Stimulated activated naive CD8-positive, alpha-beta T cell treated with anti-CD3 and anti-CD28 coated beads, Interleukin-15, amount 100 ng/mL, for 72 hours (primary cell): ENCODE measurements at regions not wholly inside any gene's neighbourhood (a gene's known extent, or its start where the extent isn't known, plus 50 kb on each side); places are given as distances from the start of the nearest gene placed in this dataset.
A peak's percentile ranks its signal among the peaks of the same experiment; 100 is the strongest.
"Not testable (repeated sequence)": the region's sequence is repeated elsewhere in the genome, so short reads cannot be mapped to it uniquely, and the experiment has no call there.

ENCODE experiments used
- ATAC-seq: fragments of 150-1000 bp; cut with Tn5 transposase; 2 replicates; pipeline ENCODE4 v1.10.0; 2021; ENCODE audit warnings: mild to moderate bottlenecking, moderate library complexity
- DNase-seq, 2 donors: peaks; one replicate each; pipeline ENCODE4 v3.0.0; 2021 to 2022
- H3K27ac Mint-ChIP-seq, 2 donors: one replicate each; pipeline ENCODE4 v1.8.0; 2022; ENCODE audit warnings: mild to moderate bottlenecking in 2 of 2, mixed read lengths in 2 of 2, moderate library complexity in 2 of 2
- H3K27me3 Mint-ChIP-seq: one replicate; pipeline ENCODE4 v1.8.0; 2022; ENCODE audit warnings: mixed read lengths
- H3K4me1 Mint-ChIP-seq: one replicate; pipeline ENCODE4 v1.8.0; 2022; ENCODE audit warnings: mild to moderate bottlenecking, mixed read lengths
- H3K4me3 Mint-ChIP-seq, 2 donors: one replicate each; pipeline ENCODE4 v1.8.0; 2022; ENCODE audit warnings: mild to moderate bottlenecking in 2 of 2, mixed read lengths in 2 of 2, moderate library complexity in 1 of 2
- H3K9me3 Mint-ChIP-seq, 2 donors: one replicate each; pipeline ENCODE4 v1.8.0; 2022; ENCODE audit warnings: mixed read lengths in 2 of 2

DNA sequence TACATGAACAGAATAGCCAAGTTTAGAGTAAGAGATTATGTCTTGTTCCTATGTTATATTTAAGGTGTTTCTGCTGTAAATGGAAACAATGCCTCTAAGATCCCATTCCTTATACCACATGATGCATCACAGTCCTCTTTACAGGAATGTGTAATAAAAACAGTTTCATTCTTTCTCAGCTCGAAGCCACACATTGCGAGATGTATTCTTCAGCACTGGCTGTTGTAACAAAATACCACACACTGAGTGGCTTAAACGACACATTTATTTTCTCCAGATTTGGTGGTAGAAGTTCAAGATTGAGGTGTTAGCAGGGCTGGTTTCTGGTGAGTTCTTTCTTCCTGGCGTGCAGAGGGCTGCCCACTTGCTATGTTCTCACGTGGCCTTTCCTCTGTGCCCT is 246.2 kb downstream of the SOCS6 start:
- Mint-ChIP-seq H3K9me3 (peaks cover 9 to 10% of the 10 kb centered on the region in 2 donors), H3K27ac (no peak overlapping the region), H3K4me3 (no peak overlapping the region), H3K27me3 (no peaks in the 10 kb centered on the region), H3K4me1 (no peaks in the 10 kb centered on the region)
- ATAC-seq (no peak), DNase-seq (no peak)

GRCh38 chr18:70525322-70525721 is 236.5 kb downstream of the SOCS6 start:
- H3K27me3 Mint-ChIP-seq, DNase-seq, H3K4me1 Mint-ChIP-seq, H3K27ac Mint-ChIP-seq, ATAC-seq, H3K4me3 Mint-ChIP-seq: not testable (repeated sequence)
- H3K9me3 Mint-ChIP-seq: peaks cover 21 to 24% of the 10 kb centered on the region in 2 donors

- no peaks in the 10 kb centered on the region for H3K4me1 Mint-ChIP-seq
- H3K27me3 Mint-ChIP-seq: no peaks in the 10 kb centered on the region
- H3K4me3 Mint-ChIP-seq: no peak overlapping the region
- no peak overlapping the region for H3K27ac Mint-ChIP-seq
- ATAC-seq: no peak
- no peak for DNase-seq
- peaks cover 16 to 21% of the 10 kb centered on the region in 2 donors for H3K9me3 Mint-ChIP-seq
Measured at GRCh38 chr18:70523792-70524182, 234.9 kb downstream of the SOCS6 start.

GRCh38 chr18:70523035-70523791 is 234.4 kb downstream of the SOCS6 start:
- DNase-seq (no peak), ATAC-seq (no peak)
- H3K27ac Mint-ChIP-seq: no peak overlapping the region
- H3K27me3 Mint-ChIP-seq: no peaks in the 10 kb centered on the region
- H3K4me1 Mint-ChIP-seq: no peaks in the 10 kb centered on the region
- H3K9me3 Mint-ChIP-seq: peaks cover 16 to 21% of the 10 kb centered on the region in 2 donors
- H3K4me3 Mint-ChIP-seq: no peak overlapping the region

DNA sequence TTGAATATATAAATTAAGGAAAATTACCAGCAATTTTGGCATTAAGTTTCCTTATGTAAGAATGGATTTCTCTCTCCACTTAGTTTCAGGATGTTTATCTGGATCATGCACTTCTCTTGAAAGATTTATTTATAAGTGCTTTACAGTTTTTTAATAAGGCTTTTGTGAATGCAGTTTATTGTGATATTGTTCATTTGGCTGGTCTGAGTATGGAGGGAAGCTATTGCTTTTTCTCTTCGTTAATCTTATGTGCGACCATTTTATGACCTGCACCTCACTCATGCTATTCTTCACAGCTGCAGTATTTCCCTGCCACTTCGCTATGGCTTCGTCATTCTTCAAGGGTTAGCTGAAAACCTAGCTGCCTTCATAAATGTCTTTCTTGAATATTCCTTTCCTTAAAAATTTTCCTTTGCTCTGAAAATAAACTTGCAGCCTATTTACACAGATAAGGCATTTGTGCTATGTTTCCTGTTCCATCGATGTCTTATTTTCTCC is 233.4 kb downstream of the SOCS6 start:
- no peak for ATAC-seq
- DNase-seq: no peak
- H3K27ac Mint-ChIP-seq: no peak overlapping the region
- H3K27me3 Mint-ChIP-seq: no peaks in the 10 kb centered on the region
- H3K4me3 Mint-ChIP-seq: no peak overlapping the region
- no peaks in the 10 kb centered on the region for H3K4me1 Mint-ChIP-seq
- peaks cover 15 to 21% of the 10 kb centered on the region in 2 donors for H3K9me3 Mint-ChIP-seq

DNA sequence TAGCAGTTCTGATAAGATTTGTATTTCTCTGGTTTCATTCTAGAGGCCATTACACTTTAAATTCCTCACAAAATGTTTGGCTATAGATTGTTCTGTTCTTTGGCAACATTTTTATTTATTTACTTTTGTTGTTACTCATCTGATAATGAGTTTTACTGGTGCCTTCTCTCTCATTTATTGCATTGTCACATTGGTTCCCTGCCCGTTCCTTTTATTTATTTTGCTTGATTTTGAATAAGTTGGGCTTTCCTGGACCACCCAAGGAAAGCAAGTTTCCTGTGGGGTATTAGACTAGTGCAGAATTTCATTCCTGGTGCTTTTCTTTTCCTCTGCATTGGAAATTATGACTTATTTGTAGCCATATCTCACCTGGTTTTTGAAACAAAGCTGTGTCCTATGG is 232.0 kb downstream of the SOCS6 start:
- Mint-ChIP-seq H3K9me3 (peaks cover 6 to 8% of the 10 kb centered on the region in 2 donors), H3K4me1 (no peaks in the 10 kb centered on the region), H3K27me3 (no peaks in the 10 kb centered on the region), H3K27ac (no peak overlapping the region), H3K4me3 (no peak overlapping the region)
- DNase-seq (no peak), ATAC-seq (no peak)

GRCh38 chr18:70513502-70514171 is 224.8 kb downstream of the SOCS6 start:
- H3K27me3 Mint-ChIP-seq: no peaks in the 10 kb centered on the region
- no peaks in the 10 kb centered on the region for H3K4me1 Mint-ChIP-seq
- no peak for ATAC-seq
- no peak overlapping the region for H3K4me3 Mint-ChIP-seq
- no peak for DNase-seq
- H3K9me3 Mint-ChIP-seq: peaks cover 5 to 10% of the 10 kb centered on the region in 2 donors
- no peak overlapping the region for H3K27ac Mint-ChIP-seq

DNA sequence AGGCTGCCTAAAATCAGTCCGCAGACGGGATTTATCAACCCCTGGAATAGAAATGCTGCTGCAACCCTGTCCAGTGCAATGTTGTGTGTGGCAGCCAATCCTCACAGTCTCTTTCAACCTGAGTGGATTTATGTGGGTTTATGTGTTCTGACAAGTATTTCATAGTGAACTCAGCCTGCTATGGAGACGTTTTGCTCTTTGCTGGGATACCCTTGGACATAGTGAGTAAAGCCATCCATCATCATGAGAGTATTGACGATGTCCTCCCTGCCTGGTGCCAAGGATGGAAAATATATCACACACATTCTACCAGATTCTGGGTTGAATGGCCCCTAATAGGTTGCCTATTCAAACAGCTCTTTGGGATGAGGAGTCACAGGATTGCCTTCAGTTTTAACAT is 219.1 kb downstream of the SOCS6 start:
- Mint-ChIP-seq H3K27ac (no peak overlapping the region), H3K4me1 (no peaks in the 10 kb centered on the region), H3K27me3 (no peaks in the 10 kb centered on the region), H3K9me3 (peaks cover 5 to 10% of the 10 kb centered on the region in 2 donors), H3K4me3 (no peak overlapping the region)
- DNase-seq (no peak), ATAC-seq (no peak)

- ATAC-seq (no peak), DNase-seq (no peak)
- H3K4me3 Mint-ChIP-seq: no peak overlapping the region
- no peaks in the 10 kb centered on the region for H3K4me1 Mint-ChIP-seq
- no peaks in the 10 kb centered on the region for H3K27me3 Mint-ChIP-seq
- H3K27ac Mint-ChIP-seq: no peak overlapping the region
- H3K9me3 Mint-ChIP-seq: peaks cover 3 to 8% of the 10 kb centered on the region in 2 donors
Measured at GRCh38 chr18:70506511-70506910, 217.7 kb downstream of the SOCS6 start.

GRCh38 chr18:70503060-70503459 is 214.2 kb downstream of the SOCS6 start:
- no peaks in the 10 kb centered on the region for H3K9me3 Mint-ChIP-seq

DNA sequence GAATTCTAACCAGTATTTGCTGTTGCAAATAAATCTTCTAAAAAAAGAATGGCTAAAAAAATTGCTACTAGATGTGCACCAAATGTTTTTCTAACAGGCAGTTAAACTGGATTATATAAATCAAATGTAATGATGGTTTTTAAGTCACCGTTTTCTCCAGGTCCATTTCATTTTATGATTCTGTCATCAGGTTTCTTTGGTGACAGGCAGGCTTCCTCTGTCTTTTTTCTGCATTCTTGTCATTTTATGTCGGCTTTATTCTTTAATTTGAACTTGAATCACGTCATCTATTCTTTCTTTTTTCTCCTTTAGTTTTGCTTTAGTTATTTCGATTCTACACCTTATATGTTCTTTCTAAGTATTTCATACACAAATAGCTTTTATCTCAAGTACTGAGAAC is 212.5 kb downstream of the SOCS6 start:
- Mint-ChIP-seq H3K27ac (no peak overlapping the region), H3K4me1 (no peaks in the 10 kb centered on the region), H3K4me3 (no peak overlapping the region), H3K9me3 (no peaks in the 10 kb centered on the region), H3K27me3 (no peaks in the 10 kb centered on the region)
- ATAC-seq: no peak
- DNase-seq: no peak

More at GRCh38 chr18:70503060-70503459, 214.2 kb downstream of the SOCS6 start:
- no peak for DNase-seq
- Mint-ChIP-seq H3K4me1 (no peaks in the 10 kb centered on the region), H3K4me3 (no peak overlapping the region), H3K27ac (no peak overlapping the region), H3K27me3 (no peaks in the 10 kb centered on the region)
- no peak for ATAC-seq

DNA sequence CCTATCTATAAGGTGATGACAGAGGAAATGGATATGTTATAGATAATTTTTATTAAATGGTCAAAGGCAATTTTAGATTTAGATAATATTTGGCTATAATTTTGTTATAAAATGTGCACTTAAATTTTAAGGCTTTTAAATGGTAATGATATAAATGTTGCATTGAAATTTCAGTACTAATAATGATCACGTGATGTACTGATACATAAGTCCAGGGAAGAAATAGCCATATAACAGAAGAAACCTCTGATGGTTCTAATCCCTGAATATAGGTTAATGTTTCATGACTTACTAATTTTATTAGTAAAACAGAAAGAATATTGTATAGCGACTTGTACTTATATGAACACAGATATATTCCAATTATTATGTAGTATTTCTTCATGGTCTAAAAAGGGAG is 211.9 kb downstream of the SOCS6 start:
- Mint-ChIP-seq H3K27ac (no peak overlapping the region), H3K4me3 (no peak overlapping the region), H3K9me3 (no peaks in the 10 kb centered on the region), H3K27me3 (no peaks in the 10 kb centered on the region), H3K4me1 (no peaks in the 10 kb centered on the region)
- DNase-seq (no peak), ATAC-seq (no peak)

DNA sequence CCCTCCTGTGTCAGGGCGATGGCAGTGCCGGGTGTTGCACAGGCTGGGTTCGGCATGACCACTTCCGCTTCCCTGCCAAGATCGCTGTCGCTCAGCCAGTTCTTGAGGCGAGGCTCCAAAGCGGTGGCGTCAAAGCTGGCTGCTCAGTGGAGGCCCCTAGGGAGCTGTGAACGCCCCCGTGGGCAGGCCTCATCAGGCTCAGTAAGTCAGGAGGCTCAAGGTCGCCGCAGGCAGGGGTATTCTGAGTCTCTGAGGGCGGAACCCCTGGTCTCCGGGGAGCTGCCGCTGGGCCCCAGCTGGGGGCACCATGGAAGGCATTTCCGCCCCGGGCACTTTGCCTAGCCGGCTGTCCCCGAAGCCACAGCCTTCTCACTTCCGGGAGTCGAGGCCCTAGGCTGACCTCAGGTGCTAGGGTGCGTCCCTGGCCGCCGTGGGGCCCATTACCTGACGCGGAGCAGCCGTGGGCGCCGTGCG is 210.4 kb downstream of the SOCS6 start:
- peak overlapping the region in 1 of 2 donors; percentile 35 for H3K4me3 Mint-ChIP-seq
- no peak overlapping the region for H3K27ac Mint-ChIP-seq
- H3K9me3 Mint-ChIP-seq: peaks cover 0 to 7% of the 10 kb centered on the region in 2 donors
- DNase-seq (peak in 1 of 2 donors; percentile 13), ATAC-seq (peak; percentile 70)
- no peaks in the 10 kb centered on the region for H3K4me1 Mint-ChIP-seq
- no peaks in the 10 kb centered on the region for H3K27me3 Mint-ChIP-seq

- H3K4me1 Mint-ChIP-seq: no peaks in the 10 kb centered on the region
- H3K27ac Mint-ChIP-seq: no peak overlapping the region
- ATAC-seq (no peak), DNase-seq (no peak)
- H3K9me3 Mint-ChIP-seq: peaks cover 0 to 7% of the 10 kb centered on the region in 2 donors
- no peaks in the 10 kb centered on the region for H3K27me3 Mint-ChIP-seq
- H3K4me3 Mint-ChIP-seq: no peak overlapping the region
Measured at GRCh38 chr18:70496353-70497294, 207.8 kb downstream of the SOCS6 start.

- H3K4me1 Mint-ChIP-seq: peaks cover 6% of the 10 kb centered on the region
- DNase-seq (no peak), ATAC-seq (no peak)
- no peak overlapping the region for H3K4me3 Mint-ChIP-seq
- peaks cover 0 to 7% of the 10 kb centered on the region in 2 donors for H3K9me3 Mint-ChIP-seq
- no peak overlapping the region for H3K27ac Mint-ChIP-seq
- no peaks in the 10 kb centered on the region for H3K27me3 Mint-ChIP-seq
Measured at GRCh38 chr18:70494524-70494923, 205.7 kb downstream of the SOCS6 start.
